HepG2 (cell line): ENCODE measurements at regions not wholly inside any gene's neighbourhood (a gene's known extent, or its start where the extent isn't known, plus 50 kb on each side); places are given as distances from the start of the nearest gene placed in this dataset.

Experiments used
- CBX5 ChIP-seq: sonication (generic); formaldehyde crosslinking; IDR thresholded peaks from 2 replicates; pipeline ENCODE4 v1.4.0; 2020; ENCODE audit warnings: missing genetic modification reagents, borderline replicate concordance
- EZH2 ChIP-seq: conservative IDR thresholded peaks from 2 replicates; pipeline ENCODE4 v1.6.1; 2012; ENCODE audit warnings: mild to moderate bottlenecking, low read depth, low read length, moderate library complexity
- GTF2F1 ChIP-seq: fragments of 150-350 bp; IDR thresholded peaks from 2 replicates; pipeline ENCODE4 v1.6.1; 2014; ENCODE audit warnings: low read length
- HOXA7 ChIP-seq: sonication (generic); formaldehyde crosslinking; IDR thresholded peaks from 2 replicates; pipeline ENCODE4 v1.8.1; 2022; ENCODE audit warnings: mild to moderate bottlenecking, missing genetic modification reagents, moderate library complexity
- KLF16 ChIP-seq, 2 experiments: sonication (generic) in 1 of 2; formaldehyde crosslinking in 1 of 2; IDR thresholded peaks; 2 replicates each; pipeline versions ENCODE4 v1.6.1 to v1.8.0; 2016 to 2023; ENCODE audit warnings: missing genetic modification reagents in 2 of 2, missing compliant biosample characterization in 1 of 2
- TF ChIP-seq, protein P1 (sequence below): sonication (generic); formaldehyde crosslinking; IDR thresholded peaks from 2 replicates; pipeline ENCODE4 v1.5.0; 2020; ENCODE audit warnings: mild to moderate bottlenecking, missing genetic modification reagents, moderate library complexity
- TF ChIP-seq, protein P2 (sequence below): sonication (generic); formaldehyde crosslinking; IDR thresholded peaks from 2 replicates; pipeline ENCODE4 v1.8.0; 2022; ENCODE audit warnings: missing genetic modification reagents, mild to moderate bottlenecking, moderate library complexity, borderline replicate concordance
- TF ChIP-seq, protein P3 (sequence below): sonication (generic); formaldehyde crosslinking; IDR thresholded peaks from 2 replicates; pipeline ENCODE4 v1.4.0; 2020; ENCODE audit warnings: mild to moderate bottlenecking, missing genetic modification reagents

DNA sequence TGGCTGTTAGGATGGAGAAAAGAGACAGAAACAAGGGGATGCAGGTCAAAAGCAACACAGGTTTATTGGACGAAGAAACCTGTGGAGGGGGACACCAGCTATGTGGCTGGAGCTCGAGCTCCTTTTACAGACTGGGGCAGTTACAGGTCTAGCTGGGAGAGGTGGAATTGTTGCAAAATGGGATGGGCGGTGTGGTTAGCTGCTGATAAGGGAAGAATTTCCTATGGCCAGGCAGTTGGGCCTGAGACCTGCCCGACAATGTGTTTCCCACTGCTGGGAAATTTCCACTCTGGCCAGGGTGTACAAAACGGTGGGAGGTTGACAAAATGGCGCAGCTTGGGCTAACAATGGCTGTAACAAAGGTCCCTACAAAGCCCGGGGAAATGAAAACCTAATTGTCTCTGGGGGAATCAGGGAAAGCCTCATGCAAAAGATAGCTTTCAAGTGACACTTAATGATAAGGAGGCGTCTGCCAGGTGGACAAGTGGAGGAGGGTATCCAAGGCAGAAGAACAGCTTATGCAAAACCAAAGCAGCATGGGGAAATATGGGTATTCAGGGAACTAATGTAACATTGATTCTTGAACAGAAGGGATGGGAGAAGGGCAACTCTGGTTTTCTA is 137.4 kb upstream of the SGO1 start:
- TF ChIP-seq GTF2F1 (no peak), HOXA7 (CRISPR knock-in tag) (no peak), CBX5 (CRISPR knock-in tag) (no peak), EZH2 (no peak), KLF16 (CRISPR knock-in tag; IDR thresholded peaks at IDR 0.05) (no peak)
- TF ChIP-seq, protein P1, sequence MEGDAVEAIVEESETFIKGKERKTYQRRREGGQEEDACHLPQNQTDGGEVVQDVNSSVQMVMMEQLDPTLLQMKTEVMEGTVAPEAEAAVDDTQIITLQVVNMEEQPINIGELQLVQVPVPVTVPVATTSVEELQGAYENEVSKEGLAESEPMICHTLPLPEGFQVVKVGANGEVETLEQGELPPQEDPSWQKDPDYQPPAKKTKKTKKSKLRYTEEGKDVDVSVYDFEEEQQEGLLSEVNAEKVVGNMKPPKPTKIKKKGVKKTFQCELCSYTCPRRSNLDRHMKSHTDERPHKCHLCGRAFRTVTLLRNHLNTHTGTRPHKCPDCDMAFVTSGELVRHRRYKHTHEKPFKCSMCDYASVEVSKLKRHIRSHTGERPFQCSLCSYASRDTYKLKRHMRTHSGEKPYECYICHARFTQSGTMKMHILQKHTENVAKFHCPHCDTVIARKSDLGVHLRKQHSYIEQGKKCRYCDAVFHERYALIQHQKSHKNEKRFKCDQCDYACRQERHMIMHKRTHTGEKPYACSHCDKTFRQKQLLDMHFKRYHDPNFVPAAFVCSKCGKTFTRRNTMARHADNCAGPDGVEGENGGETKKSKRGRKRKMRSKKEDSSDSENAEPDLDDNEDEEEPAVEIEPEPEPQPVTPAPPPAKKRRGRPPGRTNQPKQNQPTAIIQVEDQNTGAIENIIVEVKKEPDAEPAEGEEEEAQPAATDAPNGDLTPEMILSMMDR (CRISPR knock-in tag): no peak
- TF ChIP-seq, protein P2, sequence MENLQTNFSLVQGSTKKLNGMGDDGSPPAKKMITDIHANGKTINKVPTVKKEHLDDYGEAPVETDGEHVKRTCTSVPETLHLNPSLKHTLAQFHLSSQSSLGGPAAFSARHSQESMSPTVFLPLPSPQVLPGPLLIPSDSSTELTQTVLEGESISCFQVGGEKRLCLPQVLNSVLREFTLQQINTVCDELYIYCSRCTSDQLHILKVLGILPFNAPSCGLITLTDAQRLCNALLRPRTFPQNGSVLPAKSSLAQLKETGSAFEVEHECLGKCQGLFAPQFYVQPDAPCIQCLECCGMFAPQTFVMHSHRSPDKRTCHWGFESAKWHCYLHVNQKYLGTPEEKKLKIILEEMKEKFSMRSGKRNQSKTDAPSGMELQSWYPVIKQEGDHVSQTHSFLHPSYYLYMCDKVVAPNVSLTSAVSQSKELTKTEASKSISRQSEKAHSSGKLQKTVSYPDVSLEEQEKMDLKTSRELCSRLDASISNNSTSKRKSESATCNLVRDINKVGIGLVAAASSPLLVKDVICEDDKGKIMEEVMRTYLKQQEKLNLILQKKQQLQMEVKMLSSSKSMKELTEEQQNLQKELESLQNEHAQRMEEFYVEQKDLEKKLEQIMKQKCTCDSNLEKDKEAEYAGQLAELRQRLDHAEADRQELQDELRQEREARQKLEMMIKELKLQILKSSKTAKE: no peak
- TF ChIP-seq, protein P3, sequence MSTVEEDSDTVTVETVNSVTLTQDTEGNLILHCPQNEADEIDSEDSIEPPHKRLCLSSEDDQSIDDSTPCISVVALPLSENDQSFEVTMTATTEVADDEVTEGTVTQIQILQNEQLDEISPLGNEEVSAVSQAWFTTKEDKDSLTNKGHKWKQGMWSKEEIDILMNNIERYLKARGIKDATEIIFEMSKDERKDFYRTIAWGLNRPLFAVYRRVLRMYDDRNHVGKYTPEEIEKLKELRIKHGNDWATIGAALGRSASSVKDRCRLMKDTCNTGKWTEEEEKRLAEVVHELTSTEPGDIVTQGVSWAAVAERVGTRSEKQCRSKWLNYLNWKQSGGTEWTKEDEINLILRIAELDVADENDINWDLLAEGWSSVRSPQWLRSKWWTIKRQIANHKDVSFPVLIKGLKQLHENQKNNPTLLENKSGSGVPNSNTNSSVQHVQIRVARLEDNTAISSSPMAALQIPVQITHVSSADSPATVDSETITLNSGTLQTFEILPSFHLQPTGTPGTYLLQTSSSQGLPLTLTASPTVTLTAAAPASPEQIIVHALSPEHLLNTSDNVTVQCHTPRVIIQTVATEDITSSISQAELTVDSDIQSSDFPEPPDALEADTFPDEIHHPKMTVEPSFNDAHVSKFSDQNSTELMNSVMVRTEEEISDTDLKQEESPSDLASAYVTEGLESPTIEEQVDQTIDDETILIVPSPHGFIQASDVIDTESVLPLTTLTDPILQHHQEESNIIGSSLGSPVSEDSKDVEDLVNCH: no peak
